NCI-H1105 treated with DMSO at 0.1 percent for 48 hours (cell line): ENCODE measurements at regions not wholly inside any gene's neighbourhood (a gene's known extent, or its start where the extent isn't known, plus 50 kb on each side); places are given as distances from the start of the nearest gene placed in this dataset.

Experiments
- DNase-seq: peaks from one replicate; lab custom pipeline; 2025; lab: John Stamatoyannopoulos, UW

GRCh38 chr15:56307180-56307579 is 58.0 kb upstream of the TEX9 start:
- DNase-seq = peak; percentile 75

- DNase-seq = no peak
These were observed 55.0 kb upstream of the RFX7 start for GRCh38 chr15:56298723-56299122.

GRCh38 chr15:56295433-56295832 is 51.8 kb upstream of the RFX7 start:
- DNase-seq = no peak

- no peak for DNase-seq
These were observed 50.0 kb upstream of the RFX7 start for GRCh38 chr15:56293495-56294292.
